ENCODE measurements at regions not wholly inside any gene's neighbourhood (a gene's known extent, or its start where the extent isn't known, plus 50 kb on each side); places are given as distances from the start of the nearest gene placed in this dataset.

- DNase-seq = no peak
Observed at GRCh38 chr11:91742155-91742554, 482.5 kb upstream of the FAT3 start.

DNA sequence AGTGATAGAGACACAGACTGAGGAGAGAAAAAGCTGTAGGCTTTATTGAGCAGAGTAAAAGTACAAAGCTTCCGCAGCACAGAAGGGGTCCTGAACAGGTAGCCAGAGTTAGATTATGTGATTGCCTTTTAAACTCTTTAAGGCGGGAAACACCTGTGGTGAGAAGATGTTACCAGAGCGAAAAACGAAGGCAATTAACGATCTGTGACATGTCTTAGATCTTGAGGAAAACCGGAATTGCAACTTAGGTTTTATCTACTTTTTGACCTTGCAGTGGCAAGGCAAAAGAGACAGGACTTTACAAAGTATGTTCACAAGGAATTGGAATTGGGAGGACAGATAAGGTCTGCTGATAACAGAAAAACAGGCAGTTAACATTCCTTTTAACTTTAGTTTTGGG, 493.6 kb upstream of the FAT3 start:
- no peak for DNase-seq

- DNase-seq = no peak
Observed at GRCh38 chr11:91730620-91731019, 494.0 kb upstream of the FAT3 start.

DNA sequence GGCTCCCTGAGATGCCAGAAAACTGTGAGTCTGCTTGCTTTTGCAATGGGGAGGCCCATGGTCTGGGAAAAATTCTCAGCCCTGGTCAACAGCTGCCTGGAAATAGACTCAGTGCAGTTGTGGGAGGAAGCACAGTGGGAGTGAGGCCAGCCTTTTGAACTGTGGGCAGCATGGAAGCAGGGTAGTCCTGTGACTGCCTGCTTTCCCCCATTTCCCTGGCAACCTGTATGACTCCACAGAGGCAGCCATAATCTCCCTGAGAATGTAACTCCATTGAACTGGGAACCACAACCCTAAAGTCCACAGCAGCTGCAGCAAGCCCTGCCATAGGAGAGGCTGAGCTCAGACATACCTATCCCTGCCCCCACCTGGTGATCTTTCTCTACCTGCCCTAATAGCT, 494.6 kb upstream of the FAT3 start:
- DNase-seq = no peak

DNA sequence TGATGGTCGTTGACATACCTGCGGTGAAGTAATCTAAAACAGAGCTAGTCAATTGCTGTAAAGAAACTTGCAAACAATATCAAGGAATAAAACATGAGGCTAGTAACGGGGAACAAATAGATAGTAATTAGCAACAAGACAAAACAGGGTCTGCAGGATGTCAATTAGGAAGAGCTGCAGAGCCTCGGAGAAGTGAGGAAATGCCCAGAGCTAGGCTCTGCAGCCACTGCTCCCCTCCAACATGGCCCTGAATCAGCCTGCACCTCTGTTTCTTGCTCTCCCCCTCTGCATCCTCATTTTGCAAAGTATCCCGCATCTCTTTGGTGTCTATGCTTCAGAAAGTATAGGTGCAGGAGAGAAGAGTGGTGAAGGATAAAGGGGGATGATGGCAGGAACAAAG, 507.4 kb upstream of the FAT3 start:
- no peak for DNase-seq

GRCh38 chr11:91707652-91708482, 516.8 kb upstream of the FAT3 start:
- DNase-seq = no peak

DNA sequence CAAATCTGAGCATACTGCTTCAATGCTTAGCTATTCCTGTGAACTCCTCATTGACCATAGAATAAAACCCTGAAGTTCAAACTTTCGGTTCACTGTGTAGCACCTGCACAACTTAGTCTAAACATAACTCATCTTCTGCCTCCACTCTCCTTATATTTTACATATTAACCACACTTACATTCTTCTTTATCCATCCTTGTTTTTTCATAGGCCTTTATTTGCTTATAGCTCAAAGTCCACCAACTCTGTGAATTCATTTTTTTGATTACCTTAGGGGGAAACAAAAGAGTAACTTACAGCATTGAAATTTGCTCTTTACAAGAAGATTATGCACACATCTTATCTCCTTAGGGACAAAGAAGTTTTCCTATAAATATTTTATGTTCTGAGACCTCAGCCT, 521.6 kb upstream of the FAT3 start:
- no peak for DNase-seq

GRCh38 chr11:91700854-91701253, 523.8 kb upstream of the FAT3 start:
- DNase-seq = no peak

DNA sequence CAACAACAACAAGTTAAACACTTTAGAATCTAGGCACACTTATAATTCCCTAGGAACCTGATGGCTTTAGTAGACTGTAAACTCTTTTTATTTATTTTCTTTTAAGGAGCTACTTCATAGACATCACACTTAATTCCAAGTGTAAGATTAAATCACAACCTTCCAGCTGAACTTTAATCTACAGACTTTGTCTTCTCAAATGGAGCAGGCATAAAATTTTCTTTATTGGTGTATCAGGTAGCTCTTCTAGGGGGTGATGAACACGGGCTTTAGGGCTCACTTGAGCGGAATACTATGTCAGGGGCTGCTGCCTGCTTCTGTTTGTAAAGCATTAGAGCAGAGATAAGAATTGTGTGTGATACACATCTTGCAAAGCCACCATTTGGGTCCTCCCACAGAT, 525.8 kb upstream of the FAT3 start:
- DNase-seq = no peak

DNA sequence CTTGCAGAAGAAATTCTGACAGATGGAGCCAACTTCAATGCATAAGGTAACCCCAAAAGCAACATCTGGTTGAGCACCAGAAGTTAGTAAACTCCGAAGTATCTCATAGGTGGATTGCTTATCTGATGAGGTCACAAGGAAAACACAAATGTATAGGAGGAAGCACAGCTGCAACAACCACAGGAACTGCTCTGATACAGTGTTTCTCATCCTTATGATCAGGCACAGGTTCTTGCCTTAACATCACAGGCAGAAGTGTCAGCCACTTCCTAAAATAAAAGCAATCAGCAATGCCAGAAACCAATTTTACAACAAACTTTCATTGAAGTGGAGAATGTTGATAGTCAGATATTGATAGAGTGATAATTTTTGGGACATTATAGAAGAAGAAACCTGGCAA, 530.3 kb upstream of the FAT3 start:
- DNase-seq = no peak

- no peak for DNase-seq
Observed at GRCh38 chr11:91691872-91692271, 532.7 kb upstream of the FAT3 start.

GRCh38 chr11:91688672-91689071, 535.9 kb upstream of the FAT3 start:
- DNase-seq = no peak

DNA sequence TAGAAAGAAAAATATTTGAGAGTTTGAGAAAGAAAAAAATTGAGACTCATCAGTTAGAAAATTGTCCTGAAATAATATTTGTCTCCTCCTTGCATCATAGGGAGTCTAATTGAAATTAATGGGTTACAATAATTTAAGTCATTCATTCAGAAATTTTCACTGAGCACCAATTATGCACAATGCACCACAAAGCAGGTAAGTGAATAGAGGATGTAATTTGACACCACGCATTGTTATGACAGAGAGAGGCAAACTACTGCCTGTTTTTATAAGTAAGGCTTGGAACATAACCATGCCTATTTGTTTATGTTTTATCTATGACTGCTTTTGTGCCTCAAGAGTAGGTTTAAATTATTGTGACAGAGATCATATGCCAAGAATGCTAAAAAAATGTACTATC, 537.9 kb upstream of the FAT3 start:
- no peak for DNase-seq

GRCh38 chr11:91686281-91686680, 538.3 kb upstream of the FAT3 start:
- no peak for DNase-seq

GRCh38 chr11:91673705-91674104, 550.9 kb upstream of the FAT3 start:
- DNase-seq = no peak

DNA sequence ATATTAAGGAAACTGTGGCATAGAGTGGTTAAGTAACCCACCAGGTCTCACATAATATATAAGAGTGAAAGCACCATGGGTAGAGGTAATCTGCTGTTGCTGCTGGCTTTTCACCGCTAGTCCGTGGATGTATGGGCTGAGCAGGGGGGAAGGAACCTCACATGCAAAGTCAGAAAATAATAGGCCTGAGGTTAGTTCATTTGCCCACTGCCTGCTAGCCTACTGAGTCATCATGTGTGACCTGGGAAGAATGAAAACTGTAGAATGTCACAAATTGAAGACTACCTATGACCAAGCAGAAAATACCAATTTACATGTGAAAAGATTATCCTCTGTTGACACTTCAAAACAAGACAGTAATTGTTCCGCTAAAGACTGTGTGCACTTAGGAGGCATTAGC, 560.1 kb upstream of the FAT3 start:
- no peak for DNase-seq

GRCh38 chr11:91660036-91660435, 564.6 kb upstream of the FAT3 start:
- no peak for DNase-seq

GRCh38 chr11:91654686-91655085, 569.9 kb upstream of the FAT3 start:
- no peak for DNase-seq

GRCh38 chr11:91653079-91653754, 571.4 kb upstream of the FAT3 start:
- DNase-seq = no peak

DNA sequence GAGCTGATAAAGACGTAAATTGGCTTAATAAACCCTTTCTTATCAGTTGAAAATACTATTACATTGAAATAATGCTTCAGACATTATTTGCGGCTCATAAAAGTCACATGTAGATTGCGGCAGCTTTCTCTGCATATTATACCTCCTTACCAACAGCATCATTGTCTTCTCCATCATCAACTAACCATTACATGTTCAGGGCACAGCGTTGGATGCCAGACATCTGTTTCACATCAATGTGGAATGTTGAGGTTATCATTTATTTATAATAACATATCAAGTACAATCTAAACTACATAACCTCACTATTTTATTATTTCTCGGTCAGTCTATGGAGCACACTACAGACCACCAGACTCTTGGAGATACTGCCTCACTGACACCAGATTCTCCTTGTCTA, 573.8 kb upstream of the FAT3 start:
- DNase-seq = no peak

DNA sequence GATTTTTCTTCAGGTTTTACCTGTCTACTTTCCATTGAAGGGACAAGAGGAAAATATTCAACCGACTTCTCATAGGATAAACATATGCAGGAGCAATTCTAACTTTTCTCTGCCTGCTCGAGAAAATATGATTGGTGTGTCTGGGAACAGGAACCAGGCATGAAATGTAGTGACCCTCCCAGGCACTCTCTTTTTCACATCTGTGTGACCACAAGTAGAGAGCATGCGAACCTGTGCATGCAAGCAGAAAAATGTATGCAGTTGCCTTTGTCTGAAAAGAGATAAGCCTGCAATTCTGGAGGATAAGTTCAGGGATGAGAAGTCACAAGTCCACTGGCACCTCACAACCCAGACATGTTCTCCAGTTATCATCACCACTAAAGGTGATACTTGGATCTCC, 583.5 kb upstream of the FAT3 start:
- no peak for DNase-seq

GRCh38 chr11:91639359-91639758, 585.3 kb upstream of the FAT3 start:
- DNase-seq = no peak

DNA sequence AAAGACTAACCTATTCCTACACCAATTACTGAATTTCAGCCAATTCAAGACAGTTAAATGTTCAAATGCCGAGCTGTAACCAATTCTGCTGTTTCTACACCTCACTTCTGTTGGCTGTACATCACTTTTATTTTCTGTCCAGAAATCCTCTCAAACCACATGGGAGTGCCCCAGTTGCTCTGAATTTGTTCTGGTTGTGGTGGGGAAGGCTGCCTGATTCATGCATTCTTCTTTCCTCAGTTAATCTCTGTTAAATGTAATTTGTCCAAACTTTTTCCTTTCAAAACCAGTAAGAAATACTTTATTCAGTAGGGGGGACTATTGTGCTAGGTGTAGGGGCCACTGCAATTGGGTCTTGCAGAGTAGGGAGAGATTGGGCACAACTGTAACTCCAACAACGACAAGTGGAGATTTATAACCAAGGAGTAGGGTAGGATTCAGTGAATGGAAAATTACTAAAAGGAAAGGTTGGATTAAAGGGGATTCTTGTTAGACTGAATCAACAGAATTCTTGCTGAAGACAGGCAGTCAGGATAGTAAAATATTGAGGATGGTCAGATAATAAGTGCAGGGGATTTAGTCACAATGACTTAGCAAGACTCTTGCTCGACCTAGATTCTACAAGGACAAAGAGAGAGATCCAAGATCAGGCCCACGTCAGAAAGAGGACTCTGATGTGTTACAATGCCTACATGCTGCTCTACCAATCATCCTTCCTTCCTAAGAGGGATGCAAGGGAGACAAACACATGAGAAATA, 593.5 kb upstream of the FAT3 start:
- DNase-seq = no peak

GRCh38 chr11:91625495-91625894, 599.1 kb upstream of the FAT3 start:
- DNase-seq = no peak

All from NCI-H1092 treated with DMSO at 0.1 percent for 48 hours (cell line).